ENCODE measurements at regions not wholly inside any gene's neighbourhood (a gene's known extent, or its start where the extent isn't known, plus 50 kb on each side); places are given as distances from the start of the nearest gene placed in this dataset.

DNA sequence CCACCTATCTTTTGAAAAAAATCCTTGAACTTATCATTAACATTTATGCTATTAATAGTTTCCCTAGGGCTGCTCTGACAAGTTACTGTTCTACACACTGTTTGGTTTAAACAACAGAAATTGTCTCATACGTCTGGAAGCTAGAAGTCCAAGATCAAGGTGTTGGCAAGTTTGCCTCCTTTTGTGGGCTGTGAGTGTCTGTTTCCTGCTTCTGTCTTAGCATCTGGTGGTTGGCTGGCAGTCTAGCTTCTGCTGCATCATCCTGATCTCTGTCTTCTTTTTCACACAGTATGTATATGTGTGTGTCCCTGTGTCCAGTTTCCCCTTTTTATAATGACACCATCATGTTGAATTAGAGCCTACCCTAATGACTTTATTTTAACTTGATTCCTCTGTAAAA is 154.8 kb downstream of the RPS12 start:
- ChIA-PET CTCF (ENCODE audit: partially characterized antibody) (interaction anchor here (0.6 to 1.8 kb wide), 4 partner anchors 8 to 145 kb away, joined by 3 to 6 read pairs (median 4); no protein-coding TSS in a partner anchor), POLR2A (ENCODE audit: partially characterized antibody) (no interaction called here)
- Histone ChIP-seq H3K4me1 (replicated peaks in 1 of 4; ENCODE audit: control insufficient read depth in 3 of 4, insufficient read depth in 4 of 4, low read length in 3 of 4) (peaks cover 0 to 3% (median 0%) of the 10 kb centered on the region in 4 experiments; a peak in 1 of 7 replicates), H3K56ac (replicated peaks; ENCODE audit: insufficient read length, low read depth, low read length) (no peak overlapping the region), H3K23ac (ENCODE audit: insufficient read length) (no peak overlapping the region), H4K91ac (replicated peaks; ENCODE audit: insufficient read length, low read length) (no peak overlapping the region), H2BK12ac (ENCODE audit: low read depth, low read length) (no peak overlapping the region), H2AFZ (ENCODE audit: low read length) (no peak overlapping the region), H2AK5ac (ENCODE audit: low read depth, low read length) (no peak overlapping the region), H3K4ac (replicated peaks; ENCODE audit: insufficient read length, low read depth, low read length) (no peak overlapping the region), H3K4me3 (ENCODE audit: extremely low read depth in 1 of 4, insufficient read depth in 2 of 4, low read depth in 3 of 4, low read length in 4 of 4) (no peak overlapping the region), H4K8ac (ENCODE audit: extremely low read depth, insufficient read depth, low read length) (no peak overlapping the region), H3K14ac (ENCODE audit: insufficient read length) (no peak overlapping the region), H3K18ac (ENCODE audit: extremely low read depth, low read length) (no peak overlapping the region), H4K20me1 (replicated peaks in 1 of 2; ENCODE audit: control insufficient read depth in 1 of 2, insufficient read depth in 2 of 2, low read length in 2 of 2) (no peaks in the 10 kb centered on the region), H3K9me3 (ENCODE audit: insufficient read depth in 2 of 2, low read depth in 1 of 2, low read length in 1 of 2) (no peaks in the 10 kb centered on the region), H2BK5ac (ENCODE audit: low read depth, low read length) (no peak overlapping the region), H3K27me3 (replicated peaks in 1 of 4; ENCODE audit: control insufficient read depth in 3 of 4, extremely low read depth in 1 of 4, insufficient read depth in 3 of 4, low read length in 3 of 4) (no peaks in the 10 kb centered on the region), H3K36me3 (ENCODE audit: control insufficient read depth in 2 of 4, insufficient read depth in 4 of 4, low read length in 3 of 4) (no peaks in the 10 kb centered on the region), H3K23me2 (ENCODE audit: low read depth, low read length) (no peaks in the 10 kb centered on the region), H2BK120ac (replicated peaks; ENCODE audit: low read depth, low read length) (no peak overlapping the region), H4K5ac (ENCODE audit: insufficient read length, low read depth, low read length) (no peak overlapping the region), H3K4me2 (ENCODE audit: insufficient read depth in 1 of 2, low read depth in 2 of 2, low read length in 2 of 2) (no peak overlapping the region), H2BK15ac (ENCODE audit: low read length) (no peak overlapping the region), H3K79me2 (ENCODE audit: control insufficient read depth in 1 of 2, insufficient read depth in 2 of 2, low read length in 2 of 2) (no peaks in the 10 kb centered on the region), H3K9ac (replicated peaks in 1 of 4; ENCODE audit: extremely low read depth in 1 of 4, low read depth in 3 of 4, low read length in 3 of 4) (no peak overlapping the region), H3K79me1 (ENCODE audit: low read depth, low read length) (no peaks in the 10 kb centered on the region), H2BK20ac (ENCODE audit: low read length) (no peak overlapping the region), H3K27ac (ENCODE audit: low read depth, low read length) (no peak overlapping the region)
- TF ChIP-seq POLR2A (IDR thresholded peaks at IDR 0.05; ENCODE audit: control extremely low read depth in 1 of 2, low read depth in 2 of 2, low read length in 2 of 2) (no peak), NRF1 (IDR thresholded peaks at IDR 0.05; ENCODE audit: low read depth, low read length) (no peak), SP1 (IDR thresholded peaks at IDR 0.05; ENCODE audit: low read depth, low read length) (no peak), GTF2F1 (IDR thresholded peaks at IDR 0.05; ENCODE audit: borderline replicate concordance, low read depth, low read length) (no peak), RAD21 (IDR thresholded peaks at IDR 0.05 in 1 of 2, conservative IDR thresholded peaks at IDR 0.05 in 1 of 2; ENCODE audit: low read depth in 2 of 2, low read length in 2 of 2) (no peak)
- DNase-seq (ENCODE audit: low read depth in 1 of 2, low spot score in 2 of 2) (no peak), FAIRE-seq (no peak)
- 83% methylated on average over 1 of the region's 1 CpG; no CpG with 5 or more reads in 1 of the 2 experiments for WGBS, 2 experiments (ENCODE audit: extremely low coverage in 1 of 2, insufficient coverage in 1 of 2, insufficient read length in 1 of 2, insufficient replicate concordance in 2 of 2, low coverage in 1 of 2, low lambda C conversion rate in 2 of 2, missing lambda C conversion rate in 1 of 2)

Data from H1 (cell line).